ENCODE measurements at regions not wholly inside any gene's neighbourhood (a gene's known extent, or its start where the extent isn't known, plus 50 kb on each side); places are given as distances from the start of the nearest gene placed in this dataset.

DNA sequence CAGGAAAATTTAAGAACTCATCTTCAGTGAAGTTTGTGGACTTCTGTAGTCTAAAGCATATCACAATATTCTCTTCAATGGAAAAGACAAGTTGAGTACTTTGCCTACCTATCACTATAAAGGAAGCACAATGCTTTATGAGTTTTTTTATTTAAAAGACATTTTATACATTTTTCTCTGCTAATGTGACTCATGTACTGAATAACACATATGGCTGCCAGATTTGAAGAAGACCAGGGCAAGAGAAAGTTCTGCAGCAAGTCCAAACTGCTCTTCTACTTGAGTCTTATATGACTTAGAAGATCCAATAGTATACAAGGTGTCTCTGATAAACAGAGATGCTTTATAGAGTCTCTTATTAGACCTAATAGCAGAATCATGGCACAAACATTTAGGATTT, 978.4 kb downstream of the TLE4 start:
- ATAC-seq = no peak

DNA sequence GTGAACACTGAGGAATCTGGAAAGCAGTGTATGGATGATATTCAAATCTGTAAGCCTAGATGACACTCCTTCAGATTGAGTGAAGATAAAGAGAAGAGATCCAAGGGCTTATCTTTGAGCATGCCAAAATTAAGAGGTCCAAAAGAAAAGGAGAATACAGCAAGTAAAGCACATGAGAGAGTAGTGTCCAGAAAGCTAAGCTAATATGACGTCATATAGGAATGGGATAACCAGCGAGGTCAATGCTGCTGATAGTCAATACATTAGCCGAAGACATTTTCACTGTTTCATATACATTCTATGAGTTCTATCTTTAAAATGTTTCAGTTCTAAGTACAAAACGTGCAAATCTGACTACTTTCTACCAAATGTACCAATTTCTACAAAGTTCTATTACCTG, 975.8 kb downstream of the TLE4 start:
- no TSS peak for BruUV-seq (replicated peaks)
- Histone ChIP-seq H3K9me1 (ENCODE audit: control insufficient read depth, insufficient read depth, low read length) (no peaks in the 10 kb centered on the region), H3K4me2 (ENCODE audit: insufficient read depth, low read length) (no peak overlapping the region), H2AFZ (ENCODE audit: low read depth, low read length) (no peak overlapping the region), H4K20me1 (replicated peaks; ENCODE audit: control insufficient read depth, insufficient read depth, low read length) (no peaks in the 10 kb centered on the region), H3K9me3 (replicated peaks; ENCODE audit: control insufficient read depth, insufficient read depth, low read depth, low read length) (no peaks in the 10 kb centered on the region), H3K79me2 (ENCODE audit: control insufficient read depth, insufficient read depth, low read length) (no peaks in the 10 kb centered on the region), H3K27ac (ENCODE audit: extremely low read depth, low read depth, low read length) (no peak overlapping the region), H3K9ac (ENCODE audit: insufficient read depth in 1 of 2, low read depth in 2 of 2, low read length in 2 of 2) (no peak overlapping the region), H3K36me3 (ENCODE audit: control insufficient read depth, insufficient read depth, low read length) (no peaks in the 10 kb centered on the region), H3K4me3 (no peak overlapping the region), H3K27me3 (ENCODE audit: control insufficient read depth in 2 of 2, insufficient read depth in 2 of 2, low read length in 2 of 2) (no peaks in the 10 kb centered on the region), H3K4me1 (replicated peaks in 1 of 2; ENCODE audit: control insufficient read depth in 2 of 2, insufficient read depth in 2 of 2, low read length in 2 of 2) (no peaks in the 10 kb centered on the region)
- intact Hi-C loops (cut with micrococcal nuclease) (no loop called here), in situ Hi-C loops (cut with MboI) (no loop called here)
- ChIA-PET POLR2A (no interaction called here), CTCF (ENCODE audit: low intra/inter-chr PET ratio) (no interaction called here)
- no peak for DNase-seq (ENCODE audit: extremely low read depth in 1 of 4, low spot score in 3 of 4)
- 0% methylated on average over 3 of the region's 4 CpGs for WGBS (ENCODE audit: insufficient coverage, low coverage, missing lambda C conversion rate)
- no peak for FAIRE-seq
- ATAC-seq = no peak
- TF ChIP-seq ZNF695 (CRISPR knock-in tag; IDR thresholded peaks at IDR 0.05) = no peak
- TF ChIP-seq, protein P1, sequence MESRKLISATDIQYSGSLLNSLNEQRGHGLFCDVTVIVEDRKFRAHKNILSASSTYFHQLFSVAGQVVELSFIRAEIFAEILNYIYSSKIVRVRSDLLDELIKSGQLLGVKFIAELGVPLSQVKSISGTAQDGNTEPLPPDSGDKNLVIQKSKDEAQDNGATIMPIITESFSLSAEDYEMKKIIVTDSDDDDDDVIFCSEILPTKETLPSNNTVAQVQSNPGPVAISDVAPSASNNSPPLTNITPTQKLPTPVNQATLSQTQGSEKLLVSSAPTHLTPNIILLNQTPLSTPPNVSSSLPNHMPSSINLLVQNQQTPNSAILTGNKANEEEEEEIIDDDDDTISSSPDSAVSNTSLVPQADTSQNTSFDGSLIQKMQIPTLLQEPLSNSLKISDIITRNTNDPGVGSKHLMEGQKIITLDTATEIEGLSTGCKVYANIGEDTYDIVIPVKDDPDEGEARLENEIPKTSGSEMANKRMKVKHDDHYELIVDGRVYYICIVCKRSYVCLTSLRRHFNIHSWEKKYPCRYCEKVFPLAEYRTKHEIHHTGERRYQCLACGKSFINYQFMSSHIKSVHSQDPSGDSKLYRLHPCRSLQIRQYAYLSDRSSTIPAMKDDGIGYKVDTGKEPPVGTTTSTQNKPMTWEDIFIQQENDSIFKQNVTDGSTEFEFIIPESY (CRISPR knock-in tag; IDR thresholded peaks at IDR 0.05) = no peak
- TF ChIP-seq, protein P2, sequence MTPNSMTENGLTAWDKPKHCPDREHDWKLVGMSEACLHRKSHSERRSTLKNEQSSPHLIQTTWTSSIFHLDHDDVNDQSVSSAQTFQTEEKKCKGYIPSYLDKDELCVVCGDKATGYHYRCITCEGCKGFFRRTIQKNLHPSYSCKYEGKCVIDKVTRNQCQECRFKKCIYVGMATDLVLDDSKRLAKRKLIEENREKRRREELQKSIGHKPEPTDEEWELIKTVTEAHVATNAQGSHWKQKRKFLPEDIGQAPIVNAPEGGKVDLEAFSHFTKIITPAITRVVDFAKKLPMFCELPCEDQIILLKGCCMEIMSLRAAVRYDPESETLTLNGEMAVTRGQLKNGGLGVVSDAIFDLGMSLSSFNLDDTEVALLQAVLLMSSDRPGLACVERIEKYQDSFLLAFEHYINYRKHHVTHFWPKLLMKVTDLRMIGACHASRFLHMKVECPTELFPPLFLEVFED (CRISPR knock-in tag; conservative IDR thresholded peaks at IDR 0.05) = no peak
- TF ChIP-seq, protein P3, sequence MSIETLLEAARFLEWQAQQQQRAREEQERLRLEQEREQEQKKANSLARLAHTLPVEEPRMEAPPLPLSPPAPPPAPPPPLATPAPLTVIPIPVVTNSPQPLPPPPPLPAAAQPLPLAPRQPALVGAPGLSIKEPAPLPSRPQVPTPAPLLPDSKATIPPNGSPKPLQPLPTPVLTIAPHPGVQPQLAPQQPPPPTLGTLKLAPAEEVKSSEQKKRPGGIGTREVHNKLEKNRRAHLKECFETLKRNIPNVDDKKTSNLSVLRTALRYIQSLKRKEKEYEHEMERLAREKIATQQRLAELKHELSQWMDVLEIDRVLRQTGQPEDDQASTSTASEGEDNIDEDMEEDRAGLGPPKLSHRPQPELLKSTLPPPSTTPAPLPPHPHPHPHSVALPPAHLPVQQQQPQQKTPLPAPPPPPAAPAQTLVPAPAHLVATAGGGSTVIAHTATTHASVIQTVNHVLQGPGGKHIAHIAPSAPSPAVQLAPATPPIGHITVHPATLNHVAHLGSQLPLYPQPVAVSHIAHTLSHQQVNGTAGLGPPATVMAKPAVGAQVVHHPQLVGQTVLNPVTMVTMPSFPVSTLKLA (conservative IDR thresholded peaks at IDR 0.05) = no peak
- no peak for TF ChIP-seq NEUROD1 (IDR thresholded peaks at IDR 0.05; ENCODE audit: borderline replicate concordance, low read depth, low read length, partially characterized antibody)
- TF ChIP-seq ADNP (tag; IDR thresholded peaks at IDR 0.05) = no peak
- no peak for TF ChIP-seq ZNF347 (CRISPR knock-in tag; IDR thresholded peaks at IDR 0.05; ENCODE audit: low read depth)
- TF ChIP-seq KDM5B (IDR thresholded peaks at IDR 0.05; ENCODE audit: insufficient replicate concordance, low read depth, low read length) = no peak
- no peak for TF ChIP-seq SIX5 (IDR thresholded peaks at IDR 0.05; ENCODE audit: borderline replicate concordance in 1 of 2, insufficient read depth in 1 of 2, low read depth in 1 of 2, low read length in 2 of 2)
- TF ChIP-seq SRSF3 (IDR thresholded peaks at IDR 0.05; ENCODE audit: insufficient read depth, low read length) = no peak
- TF ChIP-seq NRF1 (conservative IDR thresholded peaks at IDR 0.05 in 1 of 2, IDR thresholded peaks at IDR 0.05 in 1 of 2) = no peak

More for the DNA sequence above, 978.4 kb downstream of the TLE4 start:
- no peaks in the 10 kb centered on the region for H4K20me1 ChIP-seq (replicated peaks; ENCODE audit: control insufficient read depth, insufficient read depth, low read length)
- no peaks in the 10 kb centered on the region for H3K27me3 ChIP-seq (ENCODE audit: control insufficient read depth in 2 of 2, insufficient read depth in 2 of 2, low read length in 2 of 2)
- no peaks in the 10 kb centered on the region for H3K9me1 ChIP-seq (ENCODE audit: control insufficient read depth, insufficient read depth, low read length)
- no peaks in the 10 kb centered on the region for H3K79me2 ChIP-seq (ENCODE audit: control insufficient read depth, insufficient read depth, low read length)
- no peak for TF ChIP-seq ZNF431 (CRISPR knock-in tag; IDR thresholded peaks at IDR 0.05)
- intact Hi-C loops (cut with micrococcal nuclease) (no loop called here), in situ Hi-C loops (cut with MboI) (no loop called here)
- DNase-seq (ENCODE audit: extremely low read depth in 1 of 4, low spot score in 3 of 4) = no peak
- H2AFZ ChIP-seq (ENCODE audit: low read depth, low read length) = no peak overlapping the region
- BruUV-seq (replicated peaks) = no TSS peak
- H3K36me3 ChIP-seq (ENCODE audit: control insufficient read depth, insufficient read depth, low read length) = no peaks in the 10 kb centered on the region
- no peak overlapping the region for H3K4me3 ChIP-seq
- no peak for FAIRE-seq
- no peak overlapping the region for H3K4me2 ChIP-seq (ENCODE audit: insufficient read depth, low read length)
- H3K4me1 ChIP-seq (replicated peaks in 1 of 2; ENCODE audit: control insufficient read depth in 2 of 2, insufficient read depth in 2 of 2, low read length in 2 of 2) = no peaks in the 10 kb centered on the region
- POLR2A ChIA-PET = no interaction called here
- CTCF ChIA-PET (ENCODE audit: low intra/inter-chr PET ratio) = no interaction called here
- H3K27ac ChIP-seq (ENCODE audit: extremely low read depth, low read depth, low read length) = no peak overlapping the region
- H3K9me3 ChIP-seq (replicated peaks; ENCODE audit: control insufficient read depth, insufficient read depth, low read depth, low read length) = no peaks in the 10 kb centered on the region
- no peak overlapping the region for H3K9ac ChIP-seq (ENCODE audit: insufficient read depth in 1 of 2, low read depth in 2 of 2, low read length in 2 of 2)
